NCI-H524 (cell line): ENCODE measurements at regions not wholly inside any gene's neighbourhood (a gene's known extent, or its start where the extent isn't known, plus 50 kb on each side); places are given as distances from the start of the nearest gene placed in this dataset.

Source experiments
- DNase-seq, 2 experiments: peaks; one replicate each; lab custom pipeline; 2025; lab: John Stamatoyannopoulos, UW

DNA sequence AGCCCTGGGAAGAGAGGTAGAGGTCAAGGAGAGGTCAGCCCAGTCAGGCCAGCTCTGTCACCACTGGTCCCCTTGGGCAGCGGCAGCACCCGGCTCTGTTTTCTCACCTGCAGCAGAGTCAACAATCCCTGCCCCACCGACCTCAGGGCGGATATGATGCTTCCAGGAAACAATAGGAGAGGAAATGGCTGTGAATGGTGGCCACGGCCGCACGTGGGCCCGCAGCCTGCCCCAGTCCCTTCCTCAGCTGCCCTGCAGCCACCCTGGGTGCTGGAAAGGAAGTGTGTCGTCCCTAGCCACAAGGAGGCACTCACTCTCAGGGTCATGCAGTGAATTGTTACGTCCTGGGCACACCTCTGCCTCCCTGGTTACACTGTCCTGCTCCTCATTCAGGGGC lies 92.5 kb upstream of the ENPP6 start:
- DNase-seq, result no peak

DNA sequence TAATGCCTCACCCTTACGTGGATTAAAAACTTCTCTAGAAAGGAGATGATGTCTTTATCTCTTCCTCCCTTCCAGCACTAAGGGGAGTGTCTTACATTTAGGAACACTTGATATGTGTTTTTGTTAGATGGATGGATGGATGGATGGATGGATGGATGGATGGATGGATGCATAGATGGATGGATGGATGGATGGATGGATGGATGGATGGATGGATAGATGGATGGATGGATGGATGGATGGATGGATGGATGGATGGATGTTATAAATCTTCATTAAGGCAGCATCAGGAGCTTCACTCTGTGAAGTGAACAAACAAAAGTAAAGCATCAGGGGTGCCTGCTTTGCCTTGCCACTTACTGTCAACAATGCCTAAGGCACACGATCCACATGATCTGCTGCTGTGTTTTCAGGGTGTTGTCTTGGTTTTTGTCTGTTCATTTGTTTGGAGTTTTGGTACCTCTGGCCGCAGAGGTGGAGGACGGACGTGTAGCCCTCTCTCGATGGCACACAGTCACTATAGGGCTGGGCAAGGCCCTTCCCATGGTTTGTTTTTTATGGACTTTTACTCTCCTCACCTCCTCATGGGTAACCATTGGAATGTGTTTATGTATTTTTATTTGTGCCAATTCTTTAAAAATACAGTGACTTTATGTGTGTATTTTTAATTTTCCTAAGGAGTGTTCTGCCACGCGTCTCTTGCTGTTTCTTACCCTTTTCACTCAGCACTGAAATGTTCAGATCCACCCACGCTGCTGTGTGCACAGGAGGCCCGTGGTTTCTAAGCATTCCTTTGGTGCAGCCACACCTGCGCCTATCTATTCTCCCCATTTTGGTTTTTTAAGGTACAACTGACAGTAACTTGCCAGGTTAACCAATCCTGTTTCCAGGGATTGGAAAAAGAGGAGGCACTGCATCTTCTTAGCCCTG lies 91.8 kb upstream of the ENPP6 start:
- DNase-seq, result no peak

DNA sequence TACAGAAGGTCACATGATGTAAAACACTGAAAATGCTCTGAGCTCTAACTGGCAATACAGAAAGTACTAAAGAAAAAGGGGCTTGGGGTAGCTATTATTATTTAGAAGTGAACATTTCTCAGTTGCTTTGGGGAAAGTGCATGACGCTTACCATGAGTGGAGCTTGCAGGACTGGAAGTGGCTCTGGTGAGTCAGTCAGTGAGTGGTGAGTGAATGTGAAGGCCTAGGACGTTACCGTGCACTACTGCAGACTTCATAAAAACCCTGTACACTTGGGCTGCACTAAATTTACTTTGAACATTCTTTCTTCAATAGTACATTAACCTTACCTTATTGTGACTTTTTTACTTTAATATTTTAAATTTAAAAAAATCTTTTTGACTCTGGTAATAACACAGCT lies 89.3 kb upstream of the ENPP6 start:
- no peak for DNase-seq

DNA sequence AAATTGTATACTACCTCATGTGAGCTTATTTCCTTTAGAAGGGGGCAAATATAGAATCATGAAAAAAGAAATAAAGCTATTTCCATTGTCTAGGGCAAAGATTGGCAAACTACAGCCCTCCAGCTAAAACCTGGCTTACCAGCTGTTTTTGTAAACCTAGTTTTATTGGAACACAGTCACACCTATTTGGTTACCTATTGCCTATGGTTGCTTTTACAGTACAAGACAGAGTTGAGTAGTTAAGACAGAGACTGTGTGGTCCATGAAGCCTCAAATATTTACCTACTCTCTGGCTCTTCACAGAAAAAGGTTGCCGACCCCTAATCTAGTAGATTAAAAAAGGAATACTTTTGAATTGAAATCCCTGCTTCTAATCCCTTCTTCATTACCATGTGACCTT lies 88.8 kb upstream of the ENPP6 start:
- no peak for DNase-seq

DNA sequence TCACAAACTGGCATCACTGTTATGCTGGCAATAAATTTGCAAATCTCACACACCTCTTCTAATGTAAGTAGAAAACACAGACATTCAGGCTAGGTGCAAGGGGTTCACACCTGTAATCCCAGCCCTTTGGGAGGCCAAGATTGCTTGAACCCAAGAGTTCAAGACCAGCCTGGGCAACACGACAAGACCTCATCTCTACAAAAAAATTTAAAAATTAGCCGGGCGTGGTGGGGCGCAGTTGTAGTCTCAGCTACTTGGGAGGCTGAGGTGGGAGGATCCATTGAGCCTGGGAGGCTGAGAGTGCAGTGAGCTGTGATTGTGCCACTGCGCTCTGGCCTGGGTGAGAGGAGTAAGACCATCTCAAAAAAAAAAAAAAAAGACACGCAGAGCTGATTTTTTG lies 83.1 kb upstream of the ENPP6 start:
- no peak for DNase-seq

DNA sequence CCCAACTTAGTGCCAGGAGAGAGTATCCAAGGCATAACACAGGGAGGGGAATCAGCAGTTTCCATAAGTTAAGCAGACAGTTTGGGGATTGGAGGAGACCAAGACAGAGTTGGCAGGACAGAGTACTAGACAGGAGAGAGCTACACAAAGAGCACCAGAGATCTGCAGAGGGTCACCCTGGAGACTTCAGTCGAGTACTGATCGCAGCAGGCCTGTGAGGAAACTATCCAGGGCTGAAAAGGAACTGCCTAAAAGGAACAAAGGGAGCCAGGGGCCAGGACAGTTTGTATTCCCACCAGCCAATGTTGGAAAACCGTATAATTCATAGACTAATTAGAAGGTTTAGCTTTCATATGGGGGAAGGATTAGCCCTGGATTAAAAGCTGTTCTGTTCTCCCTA lies 80.6 kb upstream of the ENPP6 start:
- no peak for DNase-seq

DNA sequence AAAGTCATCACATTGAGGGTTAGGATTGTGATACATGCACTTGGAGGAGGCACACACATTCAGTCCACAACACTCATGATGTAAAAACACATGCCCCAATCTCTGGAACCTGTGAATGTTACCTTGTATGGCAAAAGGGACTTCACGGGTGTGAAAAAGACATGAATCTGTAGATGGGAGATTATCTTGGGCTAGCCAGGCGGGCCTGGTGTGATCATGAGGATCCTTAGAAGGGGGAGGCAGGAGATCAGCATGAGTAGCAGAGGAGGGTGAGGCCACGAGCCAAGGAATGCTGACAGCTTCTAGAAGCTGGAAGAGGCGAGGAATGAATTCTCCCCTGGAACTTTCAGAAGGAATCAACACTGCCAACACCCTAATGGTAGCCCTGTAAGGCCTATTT lies 77.5 kb upstream of the ENPP6 start:
- DNase-seq, result no peak

DNA sequence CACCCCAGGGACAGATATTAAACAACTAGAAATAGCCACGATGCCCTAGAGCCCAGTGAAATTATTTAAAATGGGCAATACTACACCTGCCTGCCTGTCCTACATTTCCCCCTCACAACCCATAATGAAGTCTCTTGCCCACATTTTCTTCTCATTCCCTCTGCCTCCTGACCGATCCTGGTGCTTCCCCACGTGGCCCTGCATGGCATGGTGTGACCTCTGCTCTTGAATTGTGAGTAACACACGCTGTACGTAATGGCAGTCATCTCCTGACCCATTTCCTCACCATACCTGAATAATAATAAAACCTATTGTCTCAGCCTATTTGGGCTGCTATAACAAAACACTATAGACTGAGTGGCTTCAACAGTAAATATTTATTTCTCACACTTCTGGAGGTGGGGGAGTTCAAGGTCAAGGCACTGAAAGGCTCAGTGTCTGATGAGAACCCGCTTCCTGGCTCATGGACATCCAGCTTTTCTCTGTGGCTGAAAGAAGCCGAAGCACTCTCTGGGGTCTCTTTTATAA lies 77.0 kb upstream of the ENPP6 start:
- DNase-seq, result no peak

DNA sequence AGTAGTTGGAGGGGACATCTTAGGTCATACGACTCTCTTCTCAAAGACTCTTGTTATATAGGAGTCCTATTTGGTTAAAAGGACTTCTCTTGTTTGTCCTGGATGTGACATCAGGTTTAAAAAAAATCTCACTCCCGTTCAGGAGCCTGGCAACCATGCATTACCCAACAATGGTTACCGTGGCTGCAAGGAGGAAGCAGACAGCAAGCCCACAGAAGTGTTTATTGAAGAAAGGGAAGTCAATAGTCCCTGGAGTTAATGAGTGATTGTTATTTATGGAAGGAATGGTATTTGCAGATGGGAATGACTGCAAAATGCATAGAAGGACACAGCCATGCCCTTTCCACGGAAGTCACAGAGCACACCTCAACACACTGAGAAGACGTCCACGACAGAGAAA lies 75.9 kb upstream of the ENPP6 start:
- no peak for DNase-seq

DNA sequence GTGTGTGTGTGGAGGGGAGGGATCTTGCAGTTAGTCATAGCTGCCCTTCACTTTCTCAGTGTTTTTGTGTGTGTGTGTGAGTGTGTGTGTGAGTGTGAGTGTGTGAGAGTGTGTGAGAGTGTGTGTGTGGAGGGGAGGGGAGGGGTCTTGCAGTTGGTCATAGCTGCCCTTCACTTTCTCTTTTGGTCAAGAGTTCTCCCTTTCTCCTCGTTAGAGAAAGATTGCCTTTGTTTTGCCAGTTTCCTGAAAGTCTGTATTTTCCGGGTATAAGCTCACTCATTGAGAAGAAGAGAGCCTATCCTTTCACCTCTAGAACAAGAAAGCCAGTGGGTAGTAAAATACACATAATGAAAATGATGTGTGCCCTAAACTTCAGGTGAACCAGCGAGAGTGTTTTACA lies 75.2 kb upstream of the ENPP6 start:
- no peak for DNase-seq

DNA sequence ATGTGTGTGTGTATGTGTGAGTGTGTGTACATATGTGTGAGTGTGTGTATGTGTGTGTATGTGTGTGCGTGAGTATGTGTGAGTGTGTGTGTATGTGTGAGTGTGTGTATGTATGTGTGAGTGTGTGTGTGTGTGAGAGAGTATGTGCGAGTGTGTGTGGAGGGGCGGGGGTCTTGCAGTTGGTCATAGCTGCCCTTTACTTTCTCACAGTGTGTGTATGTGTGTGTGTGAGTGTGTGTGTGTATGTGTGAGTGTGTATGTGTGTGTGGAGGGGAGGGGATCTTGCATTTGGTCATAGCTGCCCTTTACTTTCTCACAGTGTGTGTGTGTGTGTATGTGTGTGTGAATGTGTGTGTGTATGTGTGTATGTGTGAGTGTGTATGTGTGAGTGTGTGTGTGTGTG lies 74.8 kb upstream of the ENPP6 start:
- DNase-seq, result no peak

DNA sequence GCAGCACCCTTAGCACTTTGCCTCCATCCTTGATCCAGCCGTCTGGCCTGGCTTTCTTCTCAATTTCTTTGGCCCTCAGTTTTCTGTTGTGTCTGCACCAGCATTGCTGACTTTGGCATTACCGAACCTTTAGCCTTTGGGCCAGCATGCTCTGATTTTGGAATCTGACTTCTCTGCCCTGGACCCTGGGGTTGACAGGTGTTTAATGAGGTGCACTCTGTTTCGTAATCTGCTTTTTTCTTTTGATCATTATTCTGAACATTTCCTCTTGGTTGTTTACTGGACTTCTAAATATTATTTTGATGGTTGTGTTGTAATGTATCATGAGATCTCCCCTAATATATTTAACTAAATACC lies 71.5 kb upstream of the ENPP6 start:
- DNase-seq, result no peak

DNA sequence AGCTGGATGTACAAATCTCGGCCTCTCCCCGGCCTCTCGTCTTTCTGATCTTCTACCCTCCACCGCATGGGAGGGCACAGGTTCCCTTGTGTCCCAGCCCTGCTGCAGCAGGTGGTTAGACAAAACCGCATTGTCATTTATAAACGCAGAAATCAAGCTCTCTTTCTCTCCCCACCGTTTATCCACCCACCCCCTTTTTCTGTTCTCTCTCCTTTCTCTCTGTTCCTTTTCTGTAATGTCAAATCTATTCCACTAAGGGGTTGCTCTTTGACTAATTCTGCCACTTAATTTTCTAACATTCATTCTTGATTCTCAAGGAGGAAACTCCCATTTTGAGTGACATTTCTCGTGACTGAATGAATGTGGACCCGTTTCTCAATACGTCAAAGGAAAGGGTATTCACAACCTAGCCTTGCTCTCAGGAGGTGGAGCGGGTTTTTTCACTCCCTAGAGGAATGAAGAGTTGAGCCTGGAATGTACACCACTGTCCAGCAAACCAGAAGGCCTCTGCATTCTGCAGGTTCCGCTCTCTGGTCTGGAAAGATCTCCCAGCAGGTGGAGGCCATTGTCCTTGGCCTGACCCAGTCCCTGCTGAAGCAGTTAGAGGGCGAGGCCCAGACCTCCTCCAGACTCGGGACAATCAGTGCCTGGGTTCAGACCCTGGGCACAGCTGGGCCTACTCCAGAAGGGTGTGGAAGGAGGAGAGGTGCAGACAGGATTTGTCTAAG lies 70.9 kb upstream of the ENPP6 start:
- no peak for DNase-seq

DNA sequence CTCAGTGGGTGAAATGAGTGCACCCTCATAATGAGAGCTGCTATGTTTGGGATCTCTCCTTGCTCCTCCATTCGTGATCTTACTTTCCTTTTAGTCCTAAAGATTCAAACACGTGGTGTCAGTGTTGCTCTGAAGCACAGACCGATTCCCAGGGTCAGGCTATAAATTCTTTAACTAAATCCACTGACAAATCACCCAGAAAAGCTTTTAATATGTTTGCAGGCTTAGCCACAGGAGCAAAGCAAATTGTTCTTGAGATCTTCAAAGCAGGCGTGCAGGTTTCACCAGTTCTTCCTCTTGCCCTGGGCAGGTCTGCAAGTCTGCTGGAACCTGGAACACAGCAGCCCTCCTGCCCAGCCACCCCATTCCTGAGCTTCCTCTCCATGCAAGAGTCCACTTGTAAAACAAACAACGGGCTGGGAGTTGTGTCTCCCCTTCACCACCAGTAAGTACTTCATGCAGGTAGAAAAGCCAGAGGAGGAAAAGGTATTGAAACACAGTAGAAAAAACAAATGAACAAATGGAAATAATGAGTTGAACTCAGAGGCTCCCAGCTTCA lies 70.1 kb upstream of the ENPP6 start:
- no peak for DNase-seq

DNA sequence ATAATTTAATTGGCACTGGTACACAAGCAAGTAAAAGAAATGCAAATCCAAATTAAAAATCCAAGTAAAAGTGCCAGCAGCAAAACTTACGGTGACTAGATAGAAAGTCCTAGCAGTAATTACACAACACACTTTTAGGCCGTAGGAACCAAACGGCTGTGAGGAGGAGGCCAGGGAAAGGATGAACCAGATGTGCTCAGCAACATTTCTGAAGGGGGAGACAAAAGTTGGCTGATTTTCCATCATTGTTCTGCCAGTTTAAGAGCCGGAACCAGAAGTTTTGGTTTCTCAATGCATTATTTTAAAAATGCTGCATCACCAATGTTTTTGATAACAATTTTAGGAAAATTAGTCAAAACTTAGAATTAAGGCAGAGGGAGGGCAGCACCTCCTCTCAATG lies 68.7 kb upstream of the ENPP6 start:
- no peak for DNase-seq

DNA sequence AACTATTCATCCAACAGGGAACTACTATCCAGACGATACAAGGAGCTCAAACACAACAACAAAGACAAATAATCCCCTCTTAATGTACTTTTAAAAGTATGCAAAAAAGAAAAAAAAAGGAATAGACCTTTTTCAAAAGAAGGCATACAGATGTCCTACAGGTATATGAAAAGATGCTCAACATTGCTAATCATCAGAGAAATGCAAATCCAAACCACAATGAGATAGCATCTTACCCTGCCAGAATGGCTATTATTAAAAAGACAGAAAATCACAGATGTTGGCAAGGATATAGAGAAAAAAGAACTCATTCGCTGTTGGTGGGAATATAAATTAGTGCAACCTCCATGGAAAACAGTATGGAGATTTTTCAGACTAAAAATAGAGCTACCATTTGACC lies 67.1 kb upstream of the ENPP6 start:
- no peak for DNase-seq

DNA sequence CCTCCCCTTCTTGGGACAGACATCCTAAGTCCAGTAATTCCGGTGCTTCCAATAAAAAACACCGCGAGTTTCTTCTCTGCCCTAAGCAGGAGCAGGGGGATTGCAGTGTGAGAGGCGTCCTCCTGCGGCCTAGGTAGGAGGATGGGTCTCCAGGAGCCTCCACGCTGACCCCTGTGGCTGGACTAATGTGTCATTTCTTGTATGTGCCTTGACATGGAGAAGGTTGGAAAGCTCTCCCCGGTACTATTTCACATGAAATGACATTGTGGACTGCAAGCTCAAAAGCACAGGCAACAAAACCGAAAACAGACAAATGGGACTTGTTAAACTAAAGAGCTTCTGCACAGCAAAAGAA lies 66.6 kb upstream of the ENPP6 start:
- no peak for DNase-seq

DNA sequence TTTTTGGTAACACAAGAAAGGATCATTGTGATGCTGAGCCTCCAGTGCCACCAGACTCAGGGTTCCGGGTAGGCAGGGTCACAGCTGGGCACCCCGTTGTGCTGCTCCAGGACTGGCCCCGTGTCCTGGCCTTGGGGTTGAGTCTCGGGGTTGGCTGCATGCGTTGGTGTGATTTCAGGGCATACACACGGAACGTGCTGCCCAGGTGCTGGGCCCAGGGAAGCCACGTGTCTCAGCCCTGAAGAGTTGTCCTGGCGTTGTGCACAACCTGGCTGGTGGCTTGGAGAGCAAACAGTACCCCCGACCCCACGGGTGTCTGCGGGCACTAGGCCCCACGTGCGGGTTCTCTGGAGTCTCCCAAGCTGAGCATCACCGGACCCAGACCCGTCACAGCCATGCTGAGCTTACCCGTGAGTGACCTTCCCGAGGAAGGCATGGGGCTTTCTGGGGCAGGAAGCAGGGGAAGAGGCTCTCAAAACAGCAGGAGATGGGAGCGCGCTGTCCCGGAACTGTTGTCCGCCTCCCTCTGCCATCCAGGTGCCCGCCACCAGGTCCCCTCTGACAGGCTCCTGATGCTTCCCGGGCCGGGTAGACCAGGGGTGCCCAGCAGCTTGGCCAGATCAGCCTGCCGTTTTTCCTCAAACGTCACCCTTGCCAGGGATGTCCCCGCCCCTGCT lies 66.1 kb upstream of the ENPP6 start:
- DNase-seq, result no peak

DNA sequence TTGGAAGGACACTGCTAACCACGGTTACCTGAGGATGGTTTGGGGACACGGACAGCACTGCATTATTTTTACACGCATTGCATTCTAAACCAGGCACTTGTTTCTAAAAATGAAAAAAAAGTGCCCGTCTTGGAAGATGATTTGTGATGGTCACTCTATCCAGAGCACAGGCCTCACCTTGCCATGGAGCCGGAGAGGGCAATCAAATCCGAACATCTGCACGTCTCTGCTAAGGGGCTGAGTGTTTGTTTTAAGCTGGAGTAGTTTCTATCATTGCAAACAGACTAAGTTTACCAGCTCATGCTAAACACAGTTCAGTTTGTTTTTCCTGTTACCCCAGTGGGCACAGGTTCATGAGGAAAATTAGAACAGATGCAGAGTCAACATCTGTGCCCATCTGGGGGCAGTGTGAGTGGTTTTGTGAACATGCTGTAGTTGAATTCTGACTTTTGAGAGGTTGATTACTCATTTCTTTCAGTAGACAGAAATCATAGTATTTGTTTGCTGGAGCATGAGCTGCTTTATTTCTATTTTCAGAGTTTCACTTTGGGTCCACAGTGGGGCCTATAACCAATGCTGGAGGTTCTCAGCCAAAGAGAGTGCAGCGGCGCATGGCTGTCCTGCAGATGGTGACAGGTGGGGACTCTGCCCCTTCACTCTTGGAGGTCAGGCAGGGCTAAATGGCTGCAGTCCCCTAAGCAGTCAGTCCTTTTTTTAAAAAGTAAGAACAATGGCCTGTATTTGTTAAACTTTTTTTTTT lies 65.4 kb upstream of the ENPP6 start:
- no peak for DNase-seq

DNA sequence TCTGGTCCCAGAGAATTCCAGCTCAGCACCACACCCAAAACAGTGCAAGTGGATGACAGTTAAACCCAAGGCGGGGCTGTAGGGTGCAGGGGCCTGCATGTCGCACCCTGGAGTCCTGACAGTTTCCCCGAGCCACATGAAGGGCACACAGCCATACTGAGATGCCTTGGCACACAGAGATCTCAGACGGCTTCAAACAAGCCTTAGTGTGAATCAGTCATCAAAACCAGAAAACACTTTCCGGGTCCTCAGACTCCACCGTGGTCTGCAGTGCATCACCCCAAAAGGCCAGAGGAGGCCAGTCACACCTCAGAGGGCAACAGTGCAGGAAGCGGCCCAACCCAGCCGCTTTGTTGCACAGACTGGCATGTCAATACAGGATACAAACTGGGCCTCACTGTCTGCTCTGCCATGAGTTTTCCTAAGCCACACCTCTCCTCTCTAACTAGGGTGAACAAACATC lies 64.6 kb upstream of the ENPP6 start:
- DNase-seq, result no peak

DNA sequence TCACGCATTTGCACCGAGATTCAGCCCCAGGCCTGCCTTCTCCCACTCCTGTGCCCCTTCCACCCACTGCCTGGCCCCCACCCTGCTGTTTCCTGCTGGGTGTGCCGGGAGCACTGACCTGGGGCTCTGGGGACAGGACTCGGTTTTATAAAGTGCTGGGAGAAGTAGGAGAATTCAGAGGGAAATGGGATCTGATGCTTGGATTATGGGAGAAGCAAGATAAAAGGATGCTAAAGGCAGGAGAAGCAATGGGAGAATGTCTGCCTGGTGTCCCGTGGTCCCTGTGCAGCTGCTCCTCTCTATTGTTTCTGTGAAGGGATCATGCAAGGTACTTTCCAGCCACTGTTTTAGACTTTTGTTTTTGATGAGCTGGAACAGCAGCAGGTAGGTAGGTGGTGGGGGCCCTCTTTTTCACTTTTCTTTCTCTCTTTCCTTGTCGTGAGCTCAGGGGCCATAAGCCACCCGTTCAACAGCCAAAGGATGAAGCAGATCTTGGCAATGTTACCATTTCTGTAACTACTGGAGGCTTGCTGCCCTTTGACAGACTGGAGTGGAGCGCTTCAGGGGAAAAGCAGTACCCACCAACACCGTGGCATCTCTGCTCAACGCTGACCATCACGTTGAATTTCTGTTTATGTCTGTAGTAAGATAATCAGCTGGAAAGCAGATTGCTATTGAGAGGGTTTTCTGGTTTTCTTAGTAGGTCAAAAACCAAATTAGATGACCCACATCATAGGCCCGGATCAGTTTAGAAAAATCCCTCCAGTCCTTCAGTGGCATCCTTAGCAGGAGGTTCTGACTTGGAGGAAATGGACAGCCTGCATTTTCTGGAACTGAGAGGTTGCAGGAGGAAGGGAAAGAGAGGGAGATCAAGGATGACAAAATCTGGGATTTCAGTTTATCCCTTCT lies 63.8 kb upstream of the ENPP6 start:
- no peak for DNase-seq
